Astrocyte (in vitro differentiated cells and primary cell): ENCODE measurements at regions not wholly inside any gene's neighbourhood (a gene's known extent, or its start where the extent isn't known, plus 50 kb on each side); places are given as distances from the start of the nearest gene placed in this dataset.
A peak's percentile ranks its signal among the peaks of the same experiment; 100 is the strongest.

ENCODE experiments used
- DNase-seq: peaks from one replicate; pipeline ENCODE4 v3.0.0-alpha.2; 2010; ENCODE audit warnings: low read depth
- FAIRE-seq: peaks from 2 replicates; lab custom pipeline; 2011; peaks lifted over from hg19 to GRCh38; lab: Jason Lieb, UNC
- H2AFZ ChIP-seq: 2 replicates; pipeline ENCODE4 v1.6.0; 2012; ENCODE audit warnings: low read depth, low read length, inconsistent platforms
- H3K27ac ChIP-seq: 2 replicates; pipeline ENCODE4 v1.5.1; 2011; ENCODE audit warnings: low read depth, low read length, inconsistent platforms
- H3K27me3 ChIP-seq: 2 replicates; pipeline ENCODE4 v1.6.0; 2011; ENCODE audit warnings: low read length, inconsistent platforms; ENCODE audit not compliant: insufficient read depth
- H3K36me3 ChIP-seq: 2 replicates; pipeline ENCODE4 v1.5.1; 2011; ENCODE audit warnings: low read length, inconsistent platforms; ENCODE audit not compliant: insufficient read depth
- H3K4me1 ChIP-seq: 2 replicates; pipeline ENCODE4 v1.5.1; 2011; ENCODE audit warnings: low read length, inconsistent platforms; ENCODE audit not compliant: insufficient read depth
- H3K4me2 ChIP-seq: 2 replicates; pipeline ENCODE4 v1.6.0; 2012; ENCODE audit warnings: low read length, inconsistent platforms
- H3K4me3 ChIP-seq: 2 replicates; pipeline ENCODE4 v1.5.1; 2011; ENCODE audit warnings: low read depth, mild to moderate bottlenecking, low read length, inconsistent platforms; ENCODE audit not compliant: insufficient read depth
- H3K79me2 ChIP-seq: 2 replicates; pipeline ENCODE4 v1.6.0; 2012; ENCODE audit warnings: mild to moderate bottlenecking, low read length, inconsistent platforms; ENCODE audit not compliant: insufficient read depth
- H3K9ac ChIP-seq: 2 replicates; pipeline ENCODE4 v1.6.0; 2012; ENCODE audit warnings: mild to moderate bottlenecking, low read length, inconsistent platforms
- H3K9me3 ChIP-seq: 2 replicates; pipeline ENCODE4 v1.5.1; 2012; ENCODE audit warnings: low read depth, mild to moderate bottlenecking, low read length, inconsistent platforms; ENCODE audit not compliant: insufficient read depth
- H4K20me1 ChIP-seq: 2 replicates; pipeline ENCODE4 v1.6.0; 2012; ENCODE audit warnings: low read length, inconsistent platforms; ENCODE audit not compliant: insufficient read depth
- H3K27ac Mint-ChIP-seq: one replicate; pipeline ENCODE4 v1.8.0; 2021; ENCODE audit warnings: mild to moderate bottlenecking, mixed read lengths; ENCODE audit not compliant: unreplicated experiment
- H3K27me3 Mint-ChIP-seq: one replicate; pipeline ENCODE4 v1.8.0; 2021; ENCODE audit warnings: low read depth, mixed read lengths; ENCODE audit not compliant: unreplicated experiment
- H3K36me3 Mint-ChIP-seq: one replicate; pipeline ENCODE4 v1.8.0; 2021; ENCODE audit warnings: low read depth, mixed read lengths; ENCODE audit not compliant: unreplicated experiment
- H3K4me1 Mint-ChIP-seq: one replicate; pipeline ENCODE4 v1.8.0; 2021; ENCODE audit warnings: low read depth, mixed read lengths; ENCODE audit not compliant: unreplicated experiment
- H3K4me3 Mint-ChIP-seq: one replicate; pipeline ENCODE4 v1.8.0; 2021; ENCODE audit warnings: mild to moderate bottlenecking, moderate library complexity, mixed read lengths; ENCODE audit not compliant: unreplicated experiment
- H3K9me3 Mint-ChIP-seq: one replicate; pipeline ENCODE4 v1.8.0; 2021; ENCODE audit warnings: mild to moderate bottlenecking, mixed read lengths; ENCODE audit not compliant: unreplicated experiment
- EZH2 ChIP-seq: IDR thresholded peaks from 2 replicates; pipeline ENCODE4 v1.6.1; 2012; ENCODE audit warnings: mild to moderate bottlenecking, low read length, inconsistent platforms; ENCODE audit not compliant: insufficient read depth
- TF ChIP-seq, protein P1 (sequence below): IDR thresholded peaks from 2 replicates; pipeline ENCODE4 v1.5.1; 2011; ENCODE audit warnings: low read depth, mild to moderate bottlenecking, inconsistent platforms, low read length, moderate library complexity; ENCODE audit not compliant: insufficient read depth

- H3K36me3 Mint-ChIP-seq: no peaks in the 10 kb centered on the region
- Histone ChIP-seq H3K9me3 (no peaks in the 10 kb centered on the region), H3K27me3 (no peaks in the 10 kb centered on the region), H3K9ac (no peak overlapping the region), H3K4me2 (no peak overlapping the region), H3K4me3 (no peak overlapping the region), H3K4me1 (no peaks in the 10 kb centered on the region), H3K79me2 (no peaks in the 10 kb centered on the region), H2AFZ (no peak overlapping the region), H3K27ac (no peak overlapping the region), H4K20me1 (no peaks in the 10 kb centered on the region), H3K36me3 (no peaks in the 10 kb centered on the region)
- no peak for FAIRE-seq
- H3K4me3 Mint-ChIP-seq: no peak overlapping the region
- DNase-seq: no peak
- H3K27ac Mint-ChIP-seq: no peak overlapping the region
- no peaks in the 10 kb centered on the region for H3K9me3 Mint-ChIP-seq
- H3K4me1 Mint-ChIP-seq: no peaks in the 10 kb centered on the region
- no peak for TF ChIP-seq EZH2
- TF ChIP-seq, protein P1, sequence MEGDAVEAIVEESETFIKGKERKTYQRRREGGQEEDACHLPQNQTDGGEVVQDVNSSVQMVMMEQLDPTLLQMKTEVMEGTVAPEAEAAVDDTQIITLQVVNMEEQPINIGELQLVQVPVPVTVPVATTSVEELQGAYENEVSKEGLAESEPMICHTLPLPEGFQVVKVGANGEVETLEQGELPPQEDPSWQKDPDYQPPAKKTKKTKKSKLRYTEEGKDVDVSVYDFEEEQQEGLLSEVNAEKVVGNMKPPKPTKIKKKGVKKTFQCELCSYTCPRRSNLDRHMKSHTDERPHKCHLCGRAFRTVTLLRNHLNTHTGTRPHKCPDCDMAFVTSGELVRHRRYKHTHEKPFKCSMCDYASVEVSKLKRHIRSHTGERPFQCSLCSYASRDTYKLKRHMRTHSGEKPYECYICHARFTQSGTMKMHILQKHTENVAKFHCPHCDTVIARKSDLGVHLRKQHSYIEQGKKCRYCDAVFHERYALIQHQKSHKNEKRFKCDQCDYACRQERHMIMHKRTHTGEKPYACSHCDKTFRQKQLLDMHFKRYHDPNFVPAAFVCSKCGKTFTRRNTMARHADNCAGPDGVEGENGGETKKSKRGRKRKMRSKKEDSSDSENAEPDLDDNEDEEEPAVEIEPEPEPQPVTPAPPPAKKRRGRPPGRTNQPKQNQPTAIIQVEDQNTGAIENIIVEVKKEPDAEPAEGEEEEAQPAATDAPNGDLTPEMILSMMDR: no peak
- H3K27me3 Mint-ChIP-seq: no peaks in the 10 kb centered on the region
Observed at GRCh38 chr13:104099750-104100149, 1033.5 kb upstream of the SLC10A2 start.

GRCh38 chr13:104098421-104098820, 1032.2 kb upstream of the SLC10A2 start:
- H3K27me3 Mint-ChIP-seq: no peaks in the 10 kb centered on the region

DNA sequence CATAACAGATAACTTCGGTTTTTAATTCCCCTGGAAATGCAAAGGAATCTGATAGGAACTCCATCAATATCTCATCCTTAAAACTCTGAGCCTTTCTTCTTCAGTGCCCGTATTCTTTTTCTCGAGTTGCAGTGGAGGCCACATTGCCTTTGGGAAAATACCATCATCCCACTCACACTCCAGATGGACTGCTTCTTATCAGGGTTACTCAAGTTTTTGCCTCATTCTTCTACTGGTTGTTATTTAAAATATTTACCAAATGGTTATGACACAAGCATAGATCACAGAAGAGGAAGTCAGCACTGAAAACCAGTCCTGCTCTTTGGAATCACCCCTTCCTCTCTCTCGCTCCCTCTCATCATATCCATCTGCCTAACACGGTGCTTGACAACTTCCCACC, 1020.5 kb upstream of the SLC10A2 start:
- Histone ChIP-seq H3K4me2 (no peak overlapping the region), H3K9ac (no peak overlapping the region), H3K27me3 (no peaks in the 10 kb centered on the region), H4K20me1 (no peaks in the 10 kb centered on the region), H3K36me3 (no peaks in the 10 kb centered on the region), H3K4me1 (no peaks in the 10 kb centered on the region), H3K4me3 (no peak overlapping the region), H3K79me2 (no peaks in the 10 kb centered on the region), H3K27ac (no peak overlapping the region), H2AFZ (no peak overlapping the region), H3K9me3 (no peaks in the 10 kb centered on the region)
- DNase-seq (peak; percentile 27), FAIRE-seq (no peak)
- H3K9me3 Mint-ChIP-seq: peaks cover 2% of the 10 kb centered on the region
- no peaks in the 10 kb centered on the region for H3K36me3 Mint-ChIP-seq
- no peaks in the 10 kb centered on the region for H3K4me1 Mint-ChIP-seq
- H3K27me3 Mint-ChIP-seq: no peaks in the 10 kb centered on the region
- H3K4me3 Mint-ChIP-seq: no peak overlapping the region
- H3K27ac Mint-ChIP-seq: no peak overlapping the region
- TF ChIP-seq EZH2: no peak
- TF ChIP-seq, protein P1: no peak

More at GRCh38 chr13:104098421-104098820, 1032.2 kb upstream of the SLC10A2 start:
- no peak overlapping the region for H3K27ac ChIP-seq
- Mint-ChIP-seq H3K4me3 (no peak overlapping the region), H3K4me1 (no peaks in the 10 kb centered on the region), H3K27ac (no peak overlapping the region), H3K9me3 (no peaks in the 10 kb centered on the region), H3K36me3 (no peaks in the 10 kb centered on the region)
- H3K27me3 ChIP-seq: no peaks in the 10 kb centered on the region
- FAIRE-seq (no peak), DNase-seq (no peak)
- no peak overlapping the region for H2AFZ ChIP-seq
- H3K4me3 ChIP-seq: no peak overlapping the region
- no peaks in the 10 kb centered on the region for H3K79me2 ChIP-seq
- H3K9me3 ChIP-seq: no peaks in the 10 kb centered on the region
- TF ChIP-seq, protein P1: no peak
- TF ChIP-seq EZH2: no peak
- H4K20me1 ChIP-seq: no peaks in the 10 kb centered on the region
- H3K4me1 ChIP-seq: no peaks in the 10 kb centered on the region
- no peaks in the 10 kb centered on the region for H3K36me3 ChIP-seq
- H3K9ac ChIP-seq: no peak overlapping the region
- H3K4me2 ChIP-seq: no peak overlapping the region
